CD4-positive, CD25-positive, alpha-beta regulatory T cell (primary cell): ENCODE measurements at regions not wholly inside any gene's neighbourhood (a gene's known extent, or its start where the extent isn't known, plus 50 kb on each side); places are given as distances from the start of the nearest gene placed in this dataset.

Source experiments
- ATAC-seq, 2 donors: fragments of 150-1000 bp; cut with Tn5 transposase; one replicate each; pipeline ENCODE4 v1.10.0; 2021; ENCODE audit warnings: low read depth in 2 of 2, moderate number of reproducible peaks in 2 of 2, moderate library complexity in 1 of 2
- DNase-seq, 3 donors: peaks; one replicate each; pipeline versions ENCODE4 v3.0.0 to v3.0.0-alpha.2; 2012 to 2022; ENCODE audit warnings: mixed read lengths in 1 of 3
- H3K27ac ChIP-seq: one replicate; pipeline ENCODE4 v1.7.0; 2013; ENCODE audit warnings: mild to moderate bottlenecking, low read length; ENCODE audit not compliant: insufficient read depth, poor library complexity, severe bottlenecking
- H3K27me3 ChIP-seq: one replicate; pipeline ENCODE4 v1.7.0; 2013; ENCODE audit warnings: low read length; ENCODE audit not compliant: control insufficient read depth, insufficient read depth
- H3K36me3 ChIP-seq: one replicate; pipeline ENCODE4 v1.7.0; 2013; ENCODE audit warnings: mild to moderate bottlenecking, low read length, moderate library complexity; ENCODE audit not compliant: control insufficient read depth, insufficient read depth
- H3K4me1 ChIP-seq: 2 replicates; pipeline ENCODE4 v1.7.0; 2013; ENCODE audit warnings: mild to moderate bottlenecking, low read length; ENCODE audit not compliant: insufficient read depth, control insufficient read depth, poor library complexity, severe bottlenecking
- H3K4me3 ChIP-seq: one replicate; pipeline ENCODE4 v1.7.0; 2013; ENCODE audit warnings: low read depth, mild to moderate bottlenecking, low read length, moderate library complexity
- H3K9me3 ChIP-seq, 2 experiments: 1 replicate in 1 of 2; 2 replicates in 1 of 2; pipeline ENCODE4 v1.7.0; 2013; ENCODE audit warnings: low read length in 2 of 2, mild to moderate bottlenecking in 1 of 2, moderate library complexity in 1 of 2; ENCODE audit not compliant: control insufficient read depth in 2 of 2
- H3K27ac Mint-ChIP-seq, 3 donors: one replicate each; pipeline ENCODE4 v1.8.0; 2020 to 2022; ENCODE audit warnings: mild to moderate bottlenecking in 3 of 3, mixed read lengths in 3 of 3, moderate library complexity in 2 of 3
- H3K27me3 Mint-ChIP-seq: one replicate; pipeline ENCODE4 v1.8.0; 2022; ENCODE audit warnings: mild to moderate bottlenecking, mixed read lengths
- H3K36me3 Mint-ChIP-seq: one replicate; pipeline ENCODE4 v1.8.0; 2020; ENCODE audit warnings: mixed read lengths
- H3K4me1 Mint-ChIP-seq, 4 donors: one replicate each; pipeline ENCODE4 v1.8.0; 2020 to 2022; ENCODE audit warnings: mixed read lengths in 4 of 4, mild to moderate bottlenecking in 1 of 4
- H3K4me3 Mint-ChIP-seq, 4 donors: one replicate each; pipeline ENCODE4 v1.8.0; 2020 to 2022; ENCODE audit warnings: mild to moderate bottlenecking in 4 of 4, mixed read lengths in 4 of 4, moderate library complexity in 3 of 4
- H3K9me3 Mint-ChIP-seq, 7 donors: one replicate each; pipeline ENCODE4 v1.8.0; 2020 to 2022; ENCODE audit warnings: mixed read lengths in 7 of 7, mild to moderate bottlenecking in 3 of 7, moderate library complexity in 2 of 7

GRCh38 chr18:2442726-2443275 is 128.5 kb downstream of the METTL4 start:
- ATAC-seq (no peak), DNase-seq (no peak)
- peaks cover 6% of the 10 kb centered on the region for H3K27me3 Mint-ChIP-seq
- H3K9me3 Mint-ChIP-seq, result peaks cover 0 to 6% (median 0%) of the 10 kb centered on the region in 7 donors
- no peak overlapping the region for H3K4me3 ChIP-seq
- H3K36me3 ChIP-seq, result no peaks in the 10 kb centered on the region
- peaks cover 0 to 4% (median 0%) of the 10 kb centered on the region in 4 donors for H3K4me1 Mint-ChIP-seq
- H3K27me3 ChIP-seq, result no peaks in the 10 kb centered on the region
- H3K4me1 ChIP-seq, result no peaks in the 10 kb centered on the region
- H3K36me3 Mint-ChIP-seq, result no peaks in the 10 kb centered on the region
- H3K27ac Mint-ChIP-seq, result no peak overlapping the region
- no peak overlapping the region for H3K4me3 Mint-ChIP-seq
- H3K9me3 ChIP-seq, result no peaks in the 10 kb centered on the region
- H3K27ac ChIP-seq, result no peak overlapping the region

GRCh38 chr18:2444201-2444875 is 127.0 kb downstream of the METTL4 start:
- Mint-ChIP-seq H3K9me3 (peaks cover 0 to 6% (median 0%) of the 10 kb centered on the region in 7 donors), H3K27ac (no peak overlapping the region), H3K4me1 (peaks cover 0 to 4% (median 0%) of the 10 kb centered on the region in 4 donors), H3K4me3 (no peak overlapping the region), H3K27me3 (peaks cover 6% of the 10 kb centered on the region), H3K36me3 (no peaks in the 10 kb centered on the region)
- no peaks in the 10 kb centered on the region for H3K4me1 ChIP-seq
- ATAC-seq (no peak), DNase-seq (no peak)
- H3K9me3 ChIP-seq, result no peaks in the 10 kb centered on the region
- H3K27ac ChIP-seq, result no peak overlapping the region
- H3K36me3 ChIP-seq, result no peaks in the 10 kb centered on the region
- H3K27me3 ChIP-seq, result no peaks in the 10 kb centered on the region
- H3K4me3 ChIP-seq, result no peak overlapping the region

GRCh38 chr18:2448565-2449151 is 122.6 kb downstream of the METTL4 start:
- ATAC-seq (no peak), DNase-seq (no peak)
- no peaks in the 10 kb centered on the region for H3K36me3 ChIP-seq
- H3K4me3 ChIP-seq, result no peak overlapping the region
- peaks cover 2% of the 10 kb centered on the region for H3K27me3 ChIP-seq
- no peaks in the 10 kb centered on the region for H3K4me1 ChIP-seq
- Mint-ChIP-seq H3K4me1 (peaks cover 0 to 4% (median 0%) of the 10 kb centered on the region in 4 donors), H3K36me3 (no peaks in the 10 kb centered on the region), H3K9me3 (peaks cover 0 to 6% (median 0%) of the 10 kb centered on the region in 7 donors), H3K4me3 (no peak overlapping the region), H3K27ac (no peak overlapping the region), H3K27me3 (peaks cover 6% of the 10 kb centered on the region)
- H3K9me3 ChIP-seq, result no peaks in the 10 kb centered on the region
- no peak overlapping the region for H3K27ac ChIP-seq

DNA sequence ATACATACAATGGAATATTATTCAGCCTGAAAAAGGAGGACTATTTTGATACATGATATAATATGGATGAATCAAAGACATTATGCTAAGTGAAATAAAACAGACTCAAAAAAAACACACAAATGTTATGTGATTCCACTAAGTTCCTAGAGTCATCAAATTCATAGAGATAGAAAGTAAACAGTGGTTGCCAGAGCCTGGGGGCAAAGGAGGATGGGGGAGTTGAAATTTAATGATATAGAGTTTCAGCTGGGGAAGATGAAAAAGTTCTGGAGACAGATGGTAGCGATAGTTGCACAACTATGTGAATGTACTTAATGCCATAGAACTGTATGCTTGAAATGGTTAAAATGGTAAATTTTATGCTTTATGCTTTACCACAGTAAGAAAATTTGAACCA is 119.7 kb downstream of the METTL4 start:
- H3K36me3 Mint-ChIP-seq, result no peaks in the 10 kb centered on the region
- no peak for ATAC-seq

GRCh38 chr18:2459886-2460285 is 111.4 kb downstream of the METTL4 start:
- Mint-ChIP-seq H3K4me3 (no peak overlapping the region), H3K4me1 (no peaks in the 10 kb centered on the region), H3K27ac (no peak overlapping the region), H3K27me3 (peaks cover 5% of the 10 kb centered on the region), H3K36me3 (no peaks in the 10 kb centered on the region), H3K9me3 (peaks cover 0 to 9% (median 3%) of the 10 kb centered on the region in 7 donors)
- Histone ChIP-seq H3K4me3 (no peak overlapping the region), H3K36me3 (no peaks in the 10 kb centered on the region), H3K9me3 (no peaks in the 10 kb centered on the region), H3K4me1 (no peaks in the 10 kb centered on the region), H3K27me3 (peaks cover 8% of the 10 kb centered on the region), H3K27ac (no peak overlapping the region)
- ATAC-seq (no peak), DNase-seq (no peak)

More for the DNA sequence above, 119.7 kb downstream of the METTL4 start:
- Mint-ChIP-seq H3K4me1 (no peaks in the 10 kb centered on the region), H3K27me3 (no peaks in the 10 kb centered on the region), H3K27ac (no peak overlapping the region), H3K9me3 (peaks cover 0 to 9% (median 0%) of the 10 kb centered on the region in 7 donors), H3K4me3 (no peak overlapping the region)
- Histone ChIP-seq H3K4me1 (no peaks in the 10 kb centered on the region), H3K27me3 (peaks cover 2% of the 10 kb centered on the region), H3K9me3 (no peaks in the 10 kb centered on the region), H3K27ac (no peak overlapping the region), H3K36me3 (no peaks in the 10 kb centered on the region), H3K4me3 (no peak overlapping the region)
- no peak for DNase-seq

GRCh38 chr18:2466978-2467377 is 104.3 kb downstream of the METTL4 start:
- no peaks in the 10 kb centered on the region for H3K36me3 Mint-ChIP-seq
- ATAC-seq (no peak), DNase-seq (no peak)
- H3K9me3 ChIP-seq, result no peaks in the 10 kb centered on the region
- H3K27ac ChIP-seq, result no peak overlapping the region
- peaks cover 0 to 4% (median 0%) of the 10 kb centered on the region in 7 donors for H3K9me3 Mint-ChIP-seq
- no peak overlapping the region for H3K4me3 ChIP-seq
- no peaks in the 10 kb centered on the region for H3K4me1 Mint-ChIP-seq
- H3K4me1 ChIP-seq, result no peaks in the 10 kb centered on the region
- H3K4me3 Mint-ChIP-seq, result no peak overlapping the region
- H3K27me3 Mint-ChIP-seq, result peaks cover 14% of the 10 kb centered on the region
- no peak overlapping the region for H3K27ac Mint-ChIP-seq
- H3K27me3 ChIP-seq, result peaks cover 8% of the 10 kb centered on the region
- H3K36me3 ChIP-seq, result no peaks in the 10 kb centered on the region

DNA sequence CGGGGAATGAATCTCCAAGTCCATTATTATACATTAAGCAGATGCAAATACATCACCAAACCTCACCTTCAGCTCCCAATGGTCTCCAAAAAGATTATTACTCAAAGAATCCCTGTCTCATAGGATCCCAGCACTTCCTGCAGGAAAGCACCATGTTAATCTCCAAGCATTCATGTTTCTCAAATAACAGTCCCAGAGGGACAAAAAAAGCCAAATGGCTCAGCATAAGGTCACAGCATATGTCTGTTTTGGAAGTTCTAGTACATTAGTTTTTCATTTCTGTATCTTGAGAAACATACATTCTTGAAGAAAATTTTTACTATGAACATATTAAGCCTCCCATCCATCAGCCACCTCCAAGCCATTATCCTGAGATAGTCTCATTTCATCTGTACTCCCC is 103.3 kb downstream of the METTL4 start:
- DNase-seq (no peak), ATAC-seq (no peak)
- Histone ChIP-seq H3K4me3 (no peak overlapping the region), H3K9me3 (no peaks in the 10 kb centered on the region), H3K36me3 (no peaks in the 10 kb centered on the region), H3K27me3 (peaks cover 5% of the 10 kb centered on the region), H3K27ac (no peak overlapping the region), H3K4me1 (no peaks in the 10 kb centered on the region)
- peaks cover 14% of the 10 kb centered on the region for H3K27me3 Mint-ChIP-seq
- H3K9me3 Mint-ChIP-seq, result peaks cover 0 to 4% (median 0%) of the 10 kb centered on the region in 7 donors
- H3K4me1 Mint-ChIP-seq, result no peaks in the 10 kb centered on the region
- H3K36me3 Mint-ChIP-seq, result no peaks in the 10 kb centered on the region
- no peak overlapping the region for H3K4me3 Mint-ChIP-seq
- no peak overlapping the region for H3K27ac Mint-ChIP-seq

GRCh38 chr18:2471523-2471922 is 99.8 kb downstream of the METTL4 start:
- H3K9me3 Mint-ChIP-seq, result peaks cover 0 to 4% (median 0%) of the 10 kb centered on the region in 7 donors
- H3K4me3 ChIP-seq, result no peak overlapping the region
- H3K36me3 Mint-ChIP-seq, result no peaks in the 10 kb centered on the region
- H3K4me1 ChIP-seq, result no peaks in the 10 kb centered on the region
- no peak for DNase-seq
- H3K4me1 Mint-ChIP-seq, result no peaks in the 10 kb centered on the region
- no peak overlapping the region for H3K4me3 Mint-ChIP-seq
- no peak overlapping the region for H3K27ac Mint-ChIP-seq
- ATAC-seq, result no peak
- no peaks in the 10 kb centered on the region for H3K9me3 ChIP-seq
- H3K27me3 ChIP-seq, result no peaks in the 10 kb centered on the region
- no peak overlapping the region for H3K27ac ChIP-seq
- peaks cover 14% of the 10 kb centered on the region for H3K27me3 Mint-ChIP-seq
- no peaks in the 10 kb centered on the region for H3K36me3 ChIP-seq
